ENCODE measurements at regions not wholly inside any gene's neighbourhood (a gene's known extent, or its start where the extent isn't known, plus 50 kb on each side); places are given as distances from the start of the nearest gene placed in this dataset.

DNA sequence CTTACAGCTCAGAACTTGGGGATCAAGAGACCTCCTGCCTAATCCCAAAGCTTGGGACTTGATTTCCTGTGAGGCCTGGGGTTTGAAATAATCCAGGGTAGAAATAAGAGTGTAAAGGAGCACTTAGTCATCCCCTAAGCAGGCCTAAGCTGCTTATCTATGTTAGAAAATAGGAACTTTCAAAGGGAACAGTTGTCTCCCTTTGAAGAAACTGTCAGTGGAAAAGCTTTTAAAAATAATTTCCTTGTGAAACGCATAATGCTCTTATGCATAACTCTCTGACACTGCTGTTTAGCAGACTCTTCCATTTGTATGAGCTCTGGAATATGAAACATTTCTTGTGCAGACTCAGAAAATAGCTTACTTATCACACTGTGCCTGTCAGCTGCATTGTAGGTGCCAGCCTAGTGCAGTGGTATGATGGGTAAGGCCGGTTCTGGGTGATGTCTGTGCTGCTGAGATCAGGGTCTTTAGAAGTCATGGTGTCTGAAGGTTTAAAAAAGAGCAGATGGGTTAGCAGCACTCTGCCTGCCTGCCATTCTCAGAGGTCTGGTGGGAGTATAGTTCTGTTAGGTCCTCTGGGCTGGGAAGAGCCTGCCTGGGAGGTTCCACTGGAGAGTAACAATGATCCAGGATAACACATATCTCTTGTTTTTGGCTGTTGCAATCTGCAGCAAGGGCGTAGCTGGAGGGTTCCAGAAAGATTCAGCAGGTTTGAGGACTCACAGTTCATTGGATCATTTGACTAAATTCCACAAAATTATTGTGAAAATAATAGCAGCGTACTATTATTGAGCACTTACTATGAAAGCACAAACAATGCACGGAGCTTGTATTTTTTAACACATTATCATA lies 283.2 kb upstream of the MEX3C start:
- no peak overlapping the region for H3K27ac ChIP-seq
- 70 to 89% (median 87%) methylated on average over 5 of the region's 5 CpGs for WGBS, 5 donors
- DNase-seq, result no peak
- H3K4me3 ChIP-seq, result no peak overlapping the region
- peaks cover 0 to 3% (median 0%) of the 10 kb centered on the region in 4 donors for H3K9me3 ChIP-seq
- H3K36me3 ChIP-seq, result no peaks in the 10 kb centered on the region
- intact Hi-C loops (cut with DNase I; ENCODE audit: low total_unique reads), result no loop called here
- no peaks in the 10 kb centered on the region for H3K4me1 ChIP-seq
- no peaks in the 10 kb centered on the region for H3K27me3 ChIP-seq
- TF ChIP-seq POLR2A (IDR thresholded peaks at IDR 0.05) (no peak), POLR2AphosphoS5 (IDR thresholded peaks at IDR 0.05) (no peak), EP300 (IDR thresholded peaks at IDR 0.05) (no peak)
- TF ChIP-seq, protein P1, sequence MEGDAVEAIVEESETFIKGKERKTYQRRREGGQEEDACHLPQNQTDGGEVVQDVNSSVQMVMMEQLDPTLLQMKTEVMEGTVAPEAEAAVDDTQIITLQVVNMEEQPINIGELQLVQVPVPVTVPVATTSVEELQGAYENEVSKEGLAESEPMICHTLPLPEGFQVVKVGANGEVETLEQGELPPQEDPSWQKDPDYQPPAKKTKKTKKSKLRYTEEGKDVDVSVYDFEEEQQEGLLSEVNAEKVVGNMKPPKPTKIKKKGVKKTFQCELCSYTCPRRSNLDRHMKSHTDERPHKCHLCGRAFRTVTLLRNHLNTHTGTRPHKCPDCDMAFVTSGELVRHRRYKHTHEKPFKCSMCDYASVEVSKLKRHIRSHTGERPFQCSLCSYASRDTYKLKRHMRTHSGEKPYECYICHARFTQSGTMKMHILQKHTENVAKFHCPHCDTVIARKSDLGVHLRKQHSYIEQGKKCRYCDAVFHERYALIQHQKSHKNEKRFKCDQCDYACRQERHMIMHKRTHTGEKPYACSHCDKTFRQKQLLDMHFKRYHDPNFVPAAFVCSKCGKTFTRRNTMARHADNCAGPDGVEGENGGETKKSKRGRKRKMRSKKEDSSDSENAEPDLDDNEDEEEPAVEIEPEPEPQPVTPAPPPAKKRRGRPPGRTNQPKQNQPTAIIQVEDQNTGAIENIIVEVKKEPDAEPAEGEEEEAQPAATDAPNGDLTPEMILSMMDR (IDR thresholded peaks at IDR 0.05), result no peak

- Histone ChIP-seq H3K27ac (no peak overlapping the region), H3K36me3 (no peaks in the 10 kb centered on the region), H3K27me3 (no peaks in the 10 kb centered on the region), H3K9me3 (no peaks in the 10 kb centered on the region), H3K4me1 (no peaks in the 10 kb centered on the region), H3K4me3 (no peak overlapping the region)
- TF ChIP-seq POLR2AphosphoS5 (IDR thresholded peaks at IDR 0.05) (no peak), EP300 (IDR thresholded peaks at IDR 0.05) (no peak), POLR2A (IDR thresholded peaks at IDR 0.05) (no peak)
- TF ChIP-seq, protein P1 (IDR thresholded peaks at IDR 0.05), result no peak
- intact Hi-C loops (cut with DNase I; ENCODE audit: low total_unique reads), result no loop called here
- 73 to 92% (median 84%) methylated on average over 6 of the region's 6 CpGs for WGBS, 5 donors
- DNase-seq, result no peak
These were observed 289.4 kb upstream of the MEX3C start for GRCh38 chr18:51486735-51487366.

GRCh38 chr18:51490417-51490816 lies 292.9 kb upstream of the MEX3C start:
- no peaks in the 10 kb centered on the region for H3K9me3 ChIP-seq
- H3K27me3 ChIP-seq, result no peaks in the 10 kb centered on the region
- WGBS, 5 donors, result 83 to 93% (median 89%) methylated on average over 3 of the region's 3 CpGs
- no peak for TF ChIP-seq EP300 (IDR thresholded peaks at IDR 0.05)
- no peak for TF ChIP-seq POLR2A (IDR thresholded peaks at IDR 0.05)
- TF ChIP-seq, protein P1 (IDR thresholded peaks at IDR 0.05), result no peak
- TF ChIP-seq POLR2AphosphoS5 (IDR thresholded peaks at IDR 0.05), result no peak
- H3K27ac ChIP-seq, result no peak overlapping the region
- no peaks in the 10 kb centered on the region for H3K4me1 ChIP-seq
- no peaks in the 10 kb centered on the region for H3K36me3 ChIP-seq
- H3K4me3 ChIP-seq, result no peak overlapping the region
- intact Hi-C loops (cut with DNase I; ENCODE audit: low total_unique reads), result no loop called here
- DNase-seq, result no peak

DNA sequence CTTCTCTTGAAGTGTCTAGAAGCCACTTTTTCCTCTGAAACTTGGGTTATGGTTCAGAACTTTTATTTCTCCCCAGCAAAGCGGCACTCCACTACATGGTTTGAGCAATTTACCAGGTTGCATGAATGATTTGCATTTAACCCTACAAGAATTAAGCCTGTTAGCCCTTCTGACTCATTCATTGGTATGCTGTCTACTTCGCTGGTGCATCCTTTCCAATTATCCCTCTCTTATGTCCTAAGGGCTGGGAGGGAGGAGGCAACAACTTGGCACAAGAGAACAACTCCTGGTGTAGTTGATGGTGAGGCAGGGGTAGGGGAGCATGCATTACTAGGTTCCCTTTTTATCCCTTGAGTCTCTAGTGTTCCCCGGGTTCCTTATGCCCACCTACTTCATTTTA lies 293.4 kb upstream of the MEX3C start:
- Histone ChIP-seq H3K4me1 (no peaks in the 10 kb centered on the region), H3K27ac (no peak overlapping the region), H3K27me3 (no peaks in the 10 kb centered on the region), H3K4me3 (no peak overlapping the region), H3K36me3 (no peaks in the 10 kb centered on the region), H3K9me3 (no peaks in the 10 kb centered on the region)
- intact Hi-C loops (cut with DNase I; ENCODE audit: low total_unique reads), result no loop called here
- 68 to 82% (median 74%) methylated on average over 3 of the region's 3 CpGs for WGBS, 5 donors
- TF ChIP-seq POLR2A (IDR thresholded peaks at IDR 0.05) (no peak), POLR2AphosphoS5 (IDR thresholded peaks at IDR 0.05) (no peak), EP300 (IDR thresholded peaks at IDR 0.05) (no peak)
- TF ChIP-seq, protein P1 (IDR thresholded peaks at IDR 0.05), result no peak
- no peak for DNase-seq

All from stomach (tissue), 8 donors.